HG03571 (cell line): ENCODE measurements at regions not wholly inside any gene's neighbourhood (a gene's known extent, or its start where the extent isn't known, plus 50 kb on each side); places are given as distances from the start of the nearest gene placed in this dataset.
"Not testable (repeated sequence)": the region's sequence is repeated elsewhere in the genome, so short reads cannot be mapped to it uniquely, and the experiment has no call there.

Source experiments
- ATAC-seq: cut with Tn5 transposase; IDR thresholded peaks from one replicate; pipeline ENCODE4 v1.9.1; 2021; ENCODE audit not compliant: unreplicated experiment

- ATAC-seq: no peak
These were observed 471.8 kb downstream of the COL12A1 start for GRCh38 chr6:74733830-74734620.

DNA sequence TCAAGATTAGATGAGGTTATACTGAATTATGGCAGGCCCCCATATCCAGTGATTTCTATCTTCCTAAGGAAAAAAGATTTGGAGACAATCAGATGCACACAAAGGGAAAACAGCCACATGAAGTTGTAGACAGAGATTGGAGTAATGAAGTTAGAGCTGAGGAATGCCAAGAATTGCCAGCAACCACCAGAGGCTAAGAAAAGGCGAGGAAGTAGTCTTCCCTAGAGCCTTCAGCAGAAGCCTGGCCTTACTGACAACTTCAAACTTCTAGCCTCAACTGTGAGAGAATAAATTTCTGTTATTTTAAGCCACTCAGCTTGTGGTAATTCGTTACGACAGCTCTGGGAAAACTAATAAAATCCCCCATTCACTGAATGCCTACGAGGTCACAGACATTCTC, 473.9 kb downstream of the COL12A1 start:
- no peak for ATAC-seq

DNA sequence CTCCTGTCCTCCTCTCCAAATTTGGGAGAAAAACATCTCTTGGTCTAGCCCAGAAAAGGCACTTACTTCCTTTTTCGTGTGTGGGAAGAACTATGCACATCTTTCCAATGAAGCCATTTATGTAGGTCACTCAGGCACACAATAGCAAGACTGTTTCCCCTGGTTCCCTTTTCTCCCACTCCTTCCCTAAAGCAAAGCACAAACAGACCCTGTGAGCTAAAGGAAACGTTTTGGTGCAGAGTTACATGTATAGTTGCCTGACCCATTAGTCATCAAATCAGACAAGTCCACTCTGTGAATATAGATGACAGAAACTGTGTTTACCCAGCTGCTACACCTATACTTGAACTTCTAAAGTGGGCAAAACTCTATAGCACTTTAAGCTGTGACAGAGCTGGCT, 474.6 kb downstream of the COL12A1 start:
- ATAC-seq: no peak

GRCh38 chr6:74720923-74721322, 484.9 kb downstream of the COL12A1 start:
- ATAC-seq: no peak

DNA sequence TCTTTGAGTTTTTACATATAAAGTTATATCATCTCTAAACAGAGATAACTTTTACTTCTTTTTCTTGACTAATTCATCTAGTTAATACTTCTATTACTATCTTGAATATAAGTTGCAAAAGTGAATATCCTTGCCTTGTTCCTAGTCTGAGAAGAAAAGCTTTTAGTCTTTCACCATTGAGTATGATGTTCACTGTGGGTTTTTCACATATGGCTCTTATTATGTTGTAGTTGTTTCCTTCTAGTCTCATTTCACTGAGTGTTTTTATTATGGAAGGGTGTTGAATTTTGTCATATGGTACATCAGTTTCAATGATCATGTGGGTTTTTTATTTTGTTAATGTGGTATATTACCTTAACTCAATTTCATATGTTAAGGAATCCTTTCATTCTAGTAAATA, 488.3 kb downstream of the COL12A1 start:
- no peak for ATAC-seq

DNA sequence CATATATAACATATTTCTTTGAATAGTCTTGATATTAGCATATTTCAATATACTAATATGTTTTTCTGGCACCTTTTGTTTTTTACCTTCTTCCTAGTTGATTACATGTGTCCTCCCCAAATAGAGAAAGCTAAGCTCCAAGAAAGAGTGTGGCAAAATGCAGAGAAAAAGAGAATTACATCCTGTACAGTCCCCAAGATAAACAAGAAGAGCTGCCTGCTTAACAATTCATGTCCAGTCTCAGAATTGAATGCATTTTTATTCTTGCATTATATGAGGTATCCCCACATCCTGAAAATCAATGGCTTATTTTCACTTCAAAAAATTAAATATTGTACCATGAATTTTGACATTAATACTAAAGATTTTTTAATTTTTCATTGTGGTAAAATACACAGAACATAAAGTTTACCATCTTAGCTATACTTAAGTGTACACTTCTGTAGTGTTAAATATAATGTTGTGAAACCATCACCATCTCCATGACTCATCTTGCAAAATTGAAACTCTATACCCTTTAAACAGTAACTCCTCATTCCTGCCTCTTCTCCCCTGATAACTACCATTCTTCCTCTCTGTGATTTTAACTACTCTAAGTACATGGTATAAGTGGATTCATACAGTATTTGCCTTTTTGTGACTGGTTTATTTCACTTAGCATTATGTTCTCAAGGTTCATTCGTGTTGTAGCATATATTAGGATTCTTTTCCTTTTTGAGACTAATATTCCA, 490.3 kb downstream of the COL12A1 start:
- ATAC-seq: no peak

- no peak for ATAC-seq
These were observed 491.9 kb downstream of the COL12A1 start for GRCh38 chr6:74713941-74714340.

- ATAC-seq: no peak
These were observed 500.4 kb downstream of the COL12A1 start for GRCh38 chr6:74705451-74705850.

DNA sequence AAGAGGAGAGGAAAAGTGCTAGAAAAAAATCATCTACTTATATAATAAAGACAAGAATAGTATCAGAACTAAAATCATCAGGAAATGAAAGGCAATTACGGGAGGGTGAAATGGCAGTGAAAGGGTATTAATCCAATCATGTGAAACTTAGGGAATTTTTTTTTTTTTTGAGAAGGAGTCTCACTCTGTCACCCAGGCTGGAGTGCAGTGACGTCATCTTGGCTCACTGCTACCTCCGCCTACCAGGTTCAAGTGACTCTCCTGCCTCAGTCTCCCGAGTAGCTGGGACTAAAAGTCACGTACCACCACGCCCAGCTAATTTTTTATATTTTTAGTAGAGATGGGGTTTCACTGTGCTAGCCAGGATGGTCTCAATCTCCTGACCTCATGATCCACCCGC, 501.3 kb downstream of the COL12A1 start:
- ATAC-seq: not testable (repeated sequence)

GRCh38 chr6:74690365-74690764, 515.5 kb downstream of the COL12A1 start:
- ATAC-seq: no peak

DNA sequence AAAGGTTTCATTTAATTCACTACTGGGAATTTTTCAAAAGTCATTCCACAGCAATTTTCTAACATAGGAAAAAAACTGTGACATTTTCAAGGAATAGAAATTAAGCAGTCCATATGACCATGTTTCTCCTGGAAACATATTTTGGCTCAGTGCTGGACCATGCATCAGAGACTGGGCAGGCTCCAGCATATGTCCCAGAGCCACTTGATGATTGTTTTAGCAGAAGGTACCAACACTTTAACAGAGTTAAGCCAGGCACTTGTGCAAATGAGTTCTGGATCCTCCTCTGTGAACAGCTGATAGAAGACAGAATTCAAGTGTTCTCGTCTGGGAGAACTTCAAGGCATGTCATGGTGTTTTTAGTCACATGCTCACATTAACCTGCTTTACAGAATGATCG, 516.3 kb downstream of the COL12A1 start:
- ATAC-seq: no peak

DNA sequence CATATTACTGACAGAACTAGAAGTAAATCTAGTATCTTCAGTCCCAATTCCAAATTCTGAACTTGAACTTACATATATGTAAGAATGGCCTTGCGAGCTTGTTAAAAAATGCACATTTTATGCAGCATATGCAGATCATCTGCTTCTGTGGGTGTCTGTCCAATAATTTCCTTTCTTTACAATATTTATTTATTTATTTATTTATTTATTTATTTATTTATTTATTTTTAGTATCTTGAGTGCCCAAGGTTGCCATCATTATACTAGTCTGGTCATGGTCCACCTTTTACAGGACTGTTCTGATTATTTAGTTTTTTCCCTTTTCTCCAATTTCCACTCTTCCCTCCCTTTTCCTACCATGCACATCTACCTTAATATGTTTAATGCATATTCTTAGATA, 528.4 kb downstream of the COL12A1 start:
- no peak for ATAC-seq

DNA sequence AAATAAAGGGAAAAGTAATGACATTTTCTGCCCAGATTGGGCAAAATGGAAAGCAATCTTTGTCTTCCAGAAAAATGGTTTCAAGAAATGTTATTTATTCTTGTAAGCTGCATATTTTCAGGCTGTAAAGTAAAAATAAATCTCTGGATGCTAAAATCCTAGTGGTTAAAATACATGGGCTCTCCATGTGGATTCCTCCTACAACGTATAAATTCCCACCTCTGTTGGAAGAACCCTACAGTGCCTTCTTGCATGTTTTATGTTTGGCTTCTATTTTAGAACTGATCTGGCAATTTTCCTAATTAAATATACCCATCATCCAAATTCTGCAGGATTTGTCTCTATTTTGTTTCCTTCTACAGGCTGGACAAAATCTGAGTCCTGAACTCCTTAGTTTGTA, 528.9 kb downstream of the COL12A1 start:
- ATAC-seq: no peak

DNA sequence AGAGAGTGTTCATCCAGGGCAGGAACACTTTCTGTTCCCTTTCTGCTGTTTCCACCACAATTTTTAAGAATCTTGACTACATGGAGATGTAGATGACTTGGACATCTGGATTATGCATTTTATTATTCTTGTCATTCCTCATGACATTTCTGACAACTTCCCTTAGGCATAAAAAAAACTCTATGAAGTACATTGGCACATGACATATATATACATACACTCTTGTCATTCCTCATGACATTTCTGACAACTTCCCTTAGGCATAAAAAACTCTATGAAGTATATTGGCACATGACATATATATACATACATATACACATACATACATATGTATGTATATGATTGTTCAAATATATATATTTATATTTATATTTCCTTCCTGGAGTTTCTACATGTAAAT, 531.5 kb downstream of the COL12A1 start:
- ATAC-seq: no peak

GRCh38 chr6:74671558-74672025, 534.3 kb downstream of the COL12A1 start:
- no peak for ATAC-seq

DNA sequence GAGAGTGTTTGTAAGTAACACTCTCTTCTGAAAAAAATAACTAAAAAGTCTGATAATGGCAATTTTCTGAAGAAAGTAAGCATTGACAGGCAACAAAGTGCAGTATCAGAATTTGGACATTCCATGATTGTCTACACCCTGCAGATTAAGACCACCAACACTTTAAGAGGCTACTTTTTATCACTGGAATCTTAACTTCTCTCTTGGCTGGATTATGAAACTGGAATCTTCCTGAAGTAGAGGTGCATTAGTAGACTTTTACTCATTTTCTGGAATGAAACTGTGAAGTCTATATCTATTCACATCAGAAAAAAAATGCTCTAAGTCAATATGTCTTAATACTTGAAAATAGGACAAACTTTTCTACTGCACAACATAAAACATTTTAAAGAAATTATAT, 547.5 kb downstream of the COL12A1 start:
- no peak for ATAC-seq

DNA sequence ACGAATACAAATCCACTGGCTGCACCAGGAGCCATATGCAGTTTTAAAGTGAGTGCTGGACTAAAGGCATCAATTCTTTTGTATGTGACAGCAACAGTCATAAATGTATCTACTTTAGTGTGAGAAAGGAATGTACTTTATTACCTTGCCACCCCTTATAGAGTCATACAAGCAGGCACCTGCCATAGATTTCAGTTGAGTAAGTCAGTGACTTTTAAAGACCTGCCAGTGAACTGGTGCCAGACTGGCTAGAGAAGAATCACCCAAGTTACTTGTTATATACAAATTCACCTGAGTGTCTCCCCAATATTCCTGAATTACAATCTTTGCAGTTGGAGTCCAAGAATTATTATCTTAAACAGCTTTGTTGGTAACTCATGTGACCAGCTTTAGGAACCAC, 547.9 kb downstream of the COL12A1 start:
- ATAC-seq: no peak

DNA sequence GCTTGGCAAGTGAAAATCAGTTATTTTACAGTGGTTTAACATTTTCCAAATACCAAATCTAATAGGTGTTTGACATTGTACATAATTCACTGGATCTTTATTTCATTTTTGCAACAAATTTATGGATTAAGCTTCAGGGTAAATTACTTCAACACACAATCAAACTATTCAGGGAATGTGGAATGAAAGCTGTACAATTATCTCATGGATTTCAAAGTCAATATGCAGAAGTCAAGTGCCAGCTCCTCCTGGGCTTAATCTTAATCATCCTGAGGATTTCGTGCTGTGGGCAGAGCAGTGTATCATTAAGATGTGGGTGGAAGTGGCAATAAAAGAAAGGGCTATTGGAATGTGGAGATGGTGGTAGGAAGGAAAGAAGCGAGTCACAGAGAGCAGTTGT, 548.8 kb downstream of the COL12A1 start:
- ATAC-seq: no peak

GRCh38 chr6:74656453-74656852, 549.4 kb downstream of the COL12A1 start:
- ATAC-seq: no peak

DNA sequence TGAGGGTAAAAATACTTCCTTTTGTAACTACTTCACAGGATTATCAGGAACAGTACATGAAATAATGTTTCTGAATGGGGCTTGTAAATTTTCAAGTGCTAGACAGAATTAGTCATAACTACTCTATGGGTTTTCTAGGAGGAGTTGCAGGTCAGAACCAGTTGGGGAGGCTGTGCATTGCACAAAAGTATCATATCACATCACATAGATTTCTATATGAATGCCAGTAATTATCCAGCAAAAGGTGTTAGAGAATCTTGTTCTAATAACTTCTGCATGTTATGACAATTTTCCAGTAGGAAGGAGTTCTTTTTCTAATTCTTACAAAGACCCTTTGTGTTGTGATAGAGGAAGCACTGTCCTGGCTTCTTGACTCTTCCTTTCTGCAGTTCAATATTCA, 551.6 kb downstream of the COL12A1 start:
- ATAC-seq: no peak

DNA sequence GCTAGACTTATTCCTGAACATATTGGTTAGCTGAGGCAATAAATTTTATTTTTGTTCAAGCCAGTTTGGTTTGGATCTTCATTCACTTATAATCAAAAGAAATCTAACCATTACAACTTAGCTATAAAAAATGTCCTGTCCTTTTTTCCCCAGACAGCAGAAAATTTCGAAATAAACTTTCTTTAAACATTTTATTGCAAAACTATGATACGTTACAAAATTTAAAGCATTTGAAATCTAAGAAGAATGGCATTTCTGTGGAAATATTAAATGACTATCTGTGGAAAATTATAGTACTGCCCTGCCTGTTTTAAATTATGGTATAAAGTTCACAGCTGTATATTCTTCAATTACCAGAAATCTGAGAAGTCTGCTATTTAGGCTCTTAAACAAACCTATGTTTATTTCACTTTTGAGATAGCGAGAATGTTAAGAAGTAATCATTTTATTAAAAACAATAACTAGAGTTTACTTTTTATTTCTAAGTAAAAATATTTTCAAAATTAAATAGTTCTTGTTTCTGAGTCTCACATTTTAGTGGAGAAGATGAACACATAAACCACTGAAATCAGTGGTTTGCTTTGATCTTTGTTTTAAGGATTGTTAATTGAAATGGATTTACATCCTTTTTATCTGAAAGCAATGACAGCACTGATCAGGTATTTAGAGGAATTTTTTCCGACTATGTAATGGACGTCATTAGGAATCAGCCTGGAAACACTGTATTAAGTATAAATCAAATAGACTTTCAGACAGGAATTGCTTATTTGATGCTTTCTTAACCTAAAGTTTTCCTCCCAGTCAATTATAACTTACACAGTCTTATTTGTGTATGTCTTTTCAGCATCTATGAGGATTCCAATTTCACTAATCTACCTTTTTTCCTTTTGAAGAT, 553.7 kb downstream of the COL12A1 start:
- ATAC-seq: no peak
